Activated CD8-positive, alpha-beta T cell treated with anti-CD3 and anti-CD28 coated beads, Interleukin-2, amount 10 ng/mL, durations not matched to agents 7 days and 5 days (primary cell): ENCODE measurements at regions not wholly inside any gene's neighbourhood (a gene's known extent, or its start where the extent isn't known, plus 50 kb on each side); places are given as distances from the start of the nearest gene placed in this dataset.

Source experiments
- ATAC-seq: fragments of 150-1000 bp; cut with Tn5 transposase; one replicate; pipeline ENCODE4 v1.10.0; 2021; ENCODE audit warnings: moderate library complexity
- CTCF ChIA-PET: fragments of 350-600 bp; sonication (Branson Sonifier 250); formaldehyde crosslinking; loops from one replicate; lab custom pipeline; 2021; ENCODE audit warnings: antibody characterized with exemption; lab: Charles Lee
- POLR2A ChIA-PET: fragments of 350-600 bp; sonication (Branson Sonifier 250); formaldehyde crosslinking; loops from one replicate; lab custom pipeline; 2021; ENCODE audit warnings: antibody characterized with exemption; lab: Charles Lee
- DNase-seq: peaks from one replicate; pipeline ENCODE4 v3.0.0-alpha.2; 2020
- H3K27ac Mint-ChIP-seq: one replicate; pipeline ENCODE4 v1.8.0; 2021; ENCODE audit warnings: mild to moderate bottlenecking, mixed read lengths
- H3K27me3 Mint-ChIP-seq: one replicate; pipeline ENCODE4 v1.8.0; 2021; ENCODE audit warnings: low read depth, mixed read lengths
- H3K36me3 Mint-ChIP-seq: one replicate; pipeline ENCODE4 v1.8.0; 2021; ENCODE audit warnings: low read depth, mixed read lengths
- H3K4me1 Mint-ChIP-seq: one replicate; pipeline ENCODE4 v1.8.0; 2021; ENCODE audit warnings: low read depth, mixed read lengths
- H3K4me3 Mint-ChIP-seq: one replicate; pipeline ENCODE4 v1.8.0; 2021; ENCODE audit warnings: mild to moderate bottlenecking, mixed read lengths
- H3K9me3 Mint-ChIP-seq: one replicate; pipeline ENCODE4 v1.8.0; 2022; ENCODE audit warnings: mixed read lengths; ENCODE audit not compliant: insufficient read depth

DNA sequence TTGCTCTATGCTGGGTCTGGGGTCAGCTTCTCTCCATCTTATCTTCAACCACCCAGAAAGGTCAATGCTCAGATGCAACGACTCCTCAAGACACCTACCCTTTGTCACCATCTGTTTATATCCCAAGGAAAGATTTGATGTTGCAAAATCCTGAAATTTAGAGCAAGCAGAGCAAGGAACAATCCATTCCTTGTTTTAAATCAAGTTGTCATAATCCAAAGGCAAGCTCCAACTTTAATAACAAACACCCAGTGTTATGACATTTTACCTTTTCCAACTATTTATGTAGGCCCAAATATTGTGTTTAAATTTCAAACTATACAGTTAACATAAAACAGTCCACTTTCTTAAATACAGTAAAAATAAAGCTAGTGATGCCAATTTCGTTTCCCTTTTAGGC is 116.5 kb upstream of the LRIG1 start:
- ChIA-PET CTCF (no interaction called here), POLR2A (no interaction called here)
- Mint-ChIP-seq H3K36me3 (no peaks in the 10 kb centered on the region), H3K9me3 (no peaks in the 10 kb centered on the region), H3K4me3 (no peak overlapping the region), H3K27ac (no peak overlapping the region), H3K27me3 (no peaks in the 10 kb centered on the region), H3K4me1 (peaks cover 7% of the 10 kb centered on the region)
- DNase-seq (no peak), ATAC-seq (no peak)

DNA sequence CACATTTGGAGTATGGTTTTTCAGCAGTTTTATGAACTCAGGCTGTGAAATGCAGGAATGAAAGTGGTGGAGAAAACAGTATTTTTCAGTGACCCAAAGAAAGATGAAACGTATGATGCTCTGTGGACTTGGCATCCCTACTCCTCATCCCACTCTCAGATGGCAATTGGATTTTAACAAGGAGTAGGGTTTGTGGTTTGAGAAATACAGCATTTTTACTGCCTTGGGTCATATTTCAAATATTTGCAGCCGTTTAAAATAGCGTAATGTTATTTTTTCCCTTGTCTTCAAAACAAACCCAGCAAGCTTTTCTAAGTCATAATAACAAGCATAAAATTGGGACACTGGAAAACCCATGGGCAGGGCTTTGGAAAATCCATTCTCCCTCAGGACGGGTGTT is 117.2 kb upstream of the LRIG1 start:
- Mint-ChIP-seq H3K36me3 (no peaks in the 10 kb centered on the region), H3K27me3 (no peaks in the 10 kb centered on the region), H3K27ac (no peak overlapping the region), H3K9me3 (no peaks in the 10 kb centered on the region), H3K4me3 (no peak overlapping the region), H3K4me1 (peaks cover 7% of the 10 kb centered on the region)
- ChIA-PET POLR2A (no interaction called here), CTCF (no interaction called here)
- no peak for ATAC-seq
- DNase-seq = no peak

DNA sequence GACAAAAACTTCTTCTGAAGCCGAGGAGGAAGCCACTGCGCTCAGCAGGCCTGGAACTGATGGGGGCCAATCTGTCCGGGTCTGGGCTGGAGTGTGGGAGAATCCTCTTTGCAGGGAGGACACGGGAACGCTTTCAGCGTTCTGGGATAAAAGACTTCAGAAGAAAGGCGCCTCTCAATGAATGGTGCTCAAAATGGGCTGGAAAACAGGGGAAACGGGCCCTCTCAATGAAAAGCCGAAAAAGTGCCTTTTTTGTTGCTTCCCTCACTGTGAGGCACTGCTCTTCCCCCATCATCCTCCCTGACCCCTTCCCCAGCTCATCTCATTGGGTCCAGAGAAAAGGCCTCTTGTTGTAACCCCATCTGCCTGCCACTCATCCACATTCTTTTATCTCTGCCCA is 119.5 kb upstream of the LRIG1 start:
- POLR2A ChIA-PET = no interaction called here
- CTCF ChIA-PET = no interaction called here
- no peaks in the 10 kb centered on the region for H3K27me3 Mint-ChIP-seq
- no peaks in the 10 kb centered on the region for H3K36me3 Mint-ChIP-seq
- H3K27ac Mint-ChIP-seq = no peak overlapping the region
- ATAC-seq = no peak
- no peaks in the 10 kb centered on the region for H3K9me3 Mint-ChIP-seq
- H3K4me3 Mint-ChIP-seq = no peak overlapping the region
- H3K4me1 Mint-ChIP-seq = peaks cover 3% of the 10 kb centered on the region
- DNase-seq = no peak

DNA sequence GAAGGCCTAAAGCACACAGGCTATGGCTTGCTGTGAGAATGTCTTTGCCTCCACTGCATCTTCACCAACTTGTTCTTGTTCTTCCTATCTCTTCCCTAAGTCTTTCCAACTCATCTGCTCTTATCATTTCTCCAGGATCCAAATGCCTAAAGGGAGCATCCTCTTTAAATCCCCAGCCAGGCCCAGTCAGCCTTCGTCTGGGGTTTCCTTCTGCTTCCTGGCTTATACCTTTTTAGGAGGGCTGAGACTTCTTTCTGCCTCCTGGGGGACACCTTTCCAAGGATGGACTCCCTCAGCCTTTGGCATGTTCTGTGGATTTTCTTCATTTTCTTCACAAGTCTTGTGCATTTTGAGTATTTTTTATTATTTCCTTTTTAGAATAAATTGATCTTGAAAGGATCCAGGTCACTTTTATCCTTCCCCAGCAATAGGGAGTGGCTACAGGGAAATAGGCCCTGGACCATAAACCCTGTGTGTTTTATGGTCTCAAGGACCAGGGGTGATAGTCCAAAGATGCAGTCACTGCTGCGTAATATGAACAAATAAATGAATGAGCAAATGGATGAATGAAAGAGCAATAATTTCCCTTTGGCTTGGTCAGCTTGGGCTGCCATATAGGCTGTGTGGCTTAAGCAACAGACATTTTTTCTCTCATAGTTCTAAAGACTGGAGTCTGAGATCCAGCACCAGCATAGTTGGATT is 122.1 kb upstream of the LRIG1 start:
- DNase-seq (no peak), ATAC-seq (no peak)
- Mint-ChIP-seq H3K27me3 (no peaks in the 10 kb centered on the region), H3K9me3 (no peaks in the 10 kb centered on the region), H3K36me3 (no peaks in the 10 kb centered on the region), H3K4me3 (no peak overlapping the region), H3K4me1 (no peaks in the 10 kb centered on the region), H3K27ac (no peak overlapping the region)
- POLR2A ChIA-PET = no interaction called here
- CTCF ChIA-PET = no interaction called here

DNA sequence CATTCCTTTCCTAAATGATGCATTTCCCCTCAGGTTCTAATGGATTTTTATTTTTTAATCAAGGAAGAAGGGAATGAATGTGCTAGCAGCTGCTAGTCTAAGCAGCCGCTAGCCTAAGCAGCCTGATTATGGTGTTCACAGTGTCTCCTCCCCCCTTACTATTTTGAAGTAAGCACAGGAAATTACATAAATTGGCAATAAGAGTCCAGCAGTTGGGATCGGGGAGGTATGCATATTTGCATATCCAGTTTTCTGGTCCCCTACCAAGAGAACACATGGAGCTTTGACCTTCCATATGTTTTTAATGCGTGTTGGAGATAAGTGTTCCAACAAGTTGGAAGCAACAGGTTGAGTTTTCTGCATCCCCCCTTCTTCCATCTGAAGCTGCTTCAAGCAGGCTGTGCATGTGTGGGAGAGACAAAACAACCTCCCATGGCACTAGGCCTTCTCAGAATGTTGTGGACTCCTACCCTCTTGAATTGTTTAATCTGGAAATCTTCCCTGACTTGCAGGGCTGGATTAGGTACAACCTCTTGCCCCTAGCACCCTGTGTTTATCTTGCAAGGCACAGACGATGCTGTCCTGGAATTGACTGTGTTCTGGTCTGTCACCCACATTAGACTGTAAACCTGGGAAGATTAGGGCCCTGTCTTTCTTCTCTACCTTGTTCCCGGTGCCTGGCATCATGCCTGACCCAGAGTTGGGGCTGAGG is 124.8 kb upstream of the LRIG1 start:
- Mint-ChIP-seq H3K27me3 (no peaks in the 10 kb centered on the region), H3K9me3 (no peaks in the 10 kb centered on the region), H3K36me3 (no peaks in the 10 kb centered on the region), H3K27ac (no peak overlapping the region), H3K4me1 (no peaks in the 10 kb centered on the region), H3K4me3 (no peak overlapping the region)
- ChIA-PET POLR2A (no interaction called here), CTCF (interaction anchor here (0.9 kb wide), 1 partner anchor 11 kb away, joined by 3 read pairs; no protein-coding TSS in a partner anchor)
- ATAC-seq (no peak), DNase-seq (no peak)

DNA sequence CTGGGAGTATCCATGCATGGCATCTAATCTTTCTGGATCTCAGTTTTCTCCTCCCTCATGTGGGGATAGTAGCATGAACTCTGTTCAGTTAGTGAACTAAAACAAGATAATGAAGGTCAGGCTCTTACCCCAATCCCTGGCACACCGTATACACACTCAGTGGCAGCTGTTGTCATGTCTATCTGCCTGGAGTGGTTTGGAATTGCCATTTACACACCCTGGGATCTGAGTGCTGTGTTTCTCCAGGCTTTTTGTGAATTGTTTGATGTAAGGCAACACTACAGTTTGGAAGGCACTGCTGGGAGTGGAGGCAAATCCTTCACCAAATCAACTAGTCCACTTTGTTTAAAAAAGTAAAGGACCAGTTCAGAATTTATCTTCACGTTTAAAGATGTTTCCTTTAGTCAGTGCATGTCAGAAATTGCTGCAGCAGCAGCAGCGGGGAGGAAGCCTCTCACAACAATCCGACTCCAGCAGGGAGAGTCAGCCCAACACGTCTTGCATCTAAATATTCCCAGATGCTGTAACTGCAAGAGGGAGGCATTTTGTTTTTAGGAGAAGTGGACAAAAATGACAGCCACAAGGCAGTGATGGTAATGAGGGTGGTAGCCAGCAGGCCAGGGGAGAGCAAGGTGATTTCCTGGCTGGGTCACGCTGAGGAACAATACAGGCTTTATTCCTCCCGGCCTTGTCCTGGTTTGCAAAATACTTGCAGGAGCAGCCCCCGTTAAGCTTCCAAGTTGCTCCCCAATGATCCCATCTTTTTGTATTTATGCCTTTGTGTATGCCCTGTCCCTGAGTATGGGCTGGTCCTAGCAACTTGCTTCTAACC is 128.5 kb upstream of the LRIG1 start:
- POLR2A ChIA-PET = no interaction called here
- H3K36me3 Mint-ChIP-seq = no peaks in the 10 kb centered on the region
- no peaks in the 10 kb centered on the region for H3K27me3 Mint-ChIP-seq
- no peaks in the 10 kb centered on the region for H3K4me1 Mint-ChIP-seq
- no peak for DNase-seq
- H3K27ac Mint-ChIP-seq = no peak overlapping the region
- no peak overlapping the region for H3K4me3 Mint-ChIP-seq
- no peak for ATAC-seq
- H3K9me3 Mint-ChIP-seq = no peaks in the 10 kb centered on the region
- CTCF ChIA-PET = no interaction called here

DNA sequence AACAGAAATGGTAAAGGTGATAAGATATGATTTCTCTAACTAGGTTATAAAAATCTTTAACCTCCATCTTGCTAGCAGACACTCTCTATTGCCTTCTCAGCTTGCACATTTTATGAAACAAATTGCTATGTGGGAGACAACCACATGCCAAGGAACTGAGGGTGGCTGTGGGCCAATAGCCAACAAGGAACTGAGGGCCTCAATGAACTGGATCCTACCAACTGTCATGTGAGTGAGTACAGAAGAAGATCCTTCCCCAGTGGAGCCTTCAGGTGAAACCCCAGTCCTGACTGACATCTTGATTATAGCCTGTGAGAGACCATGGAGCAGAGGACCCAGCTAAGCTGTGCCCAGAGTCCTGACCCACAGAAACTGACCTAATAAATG is 129.2 kb upstream of the LRIG1 start:
- Mint-ChIP-seq H3K36me3 (no peaks in the 10 kb centered on the region), H3K4me1 (no peaks in the 10 kb centered on the region), H3K27me3 (no peaks in the 10 kb centered on the region), H3K4me3 (no peak overlapping the region), H3K9me3 (no peaks in the 10 kb centered on the region), H3K27ac (no peak overlapping the region)
- CTCF ChIA-PET = no interaction called here
- POLR2A ChIA-PET = no interaction called here
- ATAC-seq (no peak), DNase-seq (no peak)

DNA sequence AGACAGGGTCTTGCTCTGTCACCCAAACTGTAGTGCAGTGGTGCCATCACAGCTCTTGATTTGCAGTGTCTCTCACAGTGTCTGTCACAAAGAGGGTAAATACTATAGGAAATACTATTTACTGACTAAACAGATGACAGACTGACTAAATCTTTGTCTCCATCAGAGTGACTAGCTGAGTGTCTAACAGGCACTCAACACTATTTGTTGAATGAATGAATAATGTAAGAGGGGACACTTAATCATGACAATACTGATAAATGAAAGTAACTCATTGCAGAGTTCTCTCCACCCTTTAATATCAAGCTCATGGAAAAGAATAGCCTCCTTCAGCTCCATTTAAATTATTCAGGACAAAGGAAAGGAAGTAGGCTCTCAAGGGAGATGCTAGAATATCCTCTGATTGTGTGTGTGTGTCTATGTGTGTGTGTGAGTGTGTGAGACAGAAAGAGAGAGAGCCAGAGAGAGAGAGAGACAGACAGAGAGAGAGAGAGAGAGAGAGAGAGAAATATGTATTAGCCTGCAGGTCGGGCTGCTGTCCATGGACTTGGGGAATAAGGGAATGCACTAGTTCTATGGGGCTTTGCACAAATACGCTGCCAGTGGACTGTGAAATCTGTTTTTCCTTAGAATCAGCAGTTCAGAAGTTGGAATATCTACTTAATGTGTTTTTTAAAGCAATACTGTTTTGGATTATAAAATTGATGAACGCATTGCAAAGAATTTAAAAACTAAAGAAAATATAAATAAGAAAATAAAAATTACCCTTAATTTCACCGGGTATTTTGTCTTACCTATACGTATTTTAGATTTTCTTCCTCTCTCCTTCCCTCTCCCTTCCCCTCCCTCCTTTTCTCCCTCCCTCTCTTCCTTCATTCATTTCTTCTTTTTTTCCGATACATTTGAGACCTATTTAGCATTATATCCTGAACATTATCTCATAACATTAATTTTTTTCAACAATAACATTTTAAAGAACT is 132.9 kb upstream of the LRIG1 start:
- Mint-ChIP-seq H3K4me3 (no peak overlapping the region), H3K9me3 (no peaks in the 10 kb centered on the region), H3K27me3 (peaks cover 3% of the 10 kb centered on the region), H3K36me3 (no peaks in the 10 kb centered on the region), H3K27ac (no peak overlapping the region), H3K4me1 (no peaks in the 10 kb centered on the region)
- ATAC-seq (no peak), DNase-seq (no peak)
- ChIA-PET CTCF (interaction anchor here (1.4 kb wide), 1 partner anchor 226 kb away, joined by 4 read pairs; no protein-coding TSS in a partner anchor), POLR2A (no interaction called here)

DNA sequence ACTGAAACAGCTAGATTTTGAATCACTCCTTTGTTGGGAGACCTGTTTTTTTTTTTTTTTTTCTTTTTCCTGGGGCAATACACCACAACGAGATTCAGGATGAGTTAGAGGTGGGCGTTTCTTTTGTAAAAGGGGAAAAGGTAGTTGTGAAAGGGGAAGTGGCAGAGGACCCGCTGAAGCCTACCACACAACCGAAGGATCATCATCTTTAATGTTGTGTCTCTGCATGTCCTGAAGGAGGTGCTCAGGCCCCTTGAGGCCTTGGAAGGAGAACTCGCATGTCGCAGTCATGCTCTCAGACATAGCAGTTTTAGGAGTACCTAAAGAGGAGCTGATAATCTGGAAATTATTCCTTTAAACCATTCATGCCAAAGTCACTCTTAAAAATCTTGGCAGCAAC is 137.9 kb upstream of the LRIG1 start:
- Mint-ChIP-seq H3K9me3 (no peaks in the 10 kb centered on the region), H3K4me3 (no peak overlapping the region), H3K36me3 (no peaks in the 10 kb centered on the region), H3K4me1 (no peaks in the 10 kb centered on the region), H3K27me3 (peaks cover 3% of the 10 kb centered on the region), H3K27ac (no peak overlapping the region)
- ChIA-PET POLR2A (no interaction called here), CTCF (no interaction called here)
- DNase-seq (no peak), ATAC-seq (no peak)

DNA sequence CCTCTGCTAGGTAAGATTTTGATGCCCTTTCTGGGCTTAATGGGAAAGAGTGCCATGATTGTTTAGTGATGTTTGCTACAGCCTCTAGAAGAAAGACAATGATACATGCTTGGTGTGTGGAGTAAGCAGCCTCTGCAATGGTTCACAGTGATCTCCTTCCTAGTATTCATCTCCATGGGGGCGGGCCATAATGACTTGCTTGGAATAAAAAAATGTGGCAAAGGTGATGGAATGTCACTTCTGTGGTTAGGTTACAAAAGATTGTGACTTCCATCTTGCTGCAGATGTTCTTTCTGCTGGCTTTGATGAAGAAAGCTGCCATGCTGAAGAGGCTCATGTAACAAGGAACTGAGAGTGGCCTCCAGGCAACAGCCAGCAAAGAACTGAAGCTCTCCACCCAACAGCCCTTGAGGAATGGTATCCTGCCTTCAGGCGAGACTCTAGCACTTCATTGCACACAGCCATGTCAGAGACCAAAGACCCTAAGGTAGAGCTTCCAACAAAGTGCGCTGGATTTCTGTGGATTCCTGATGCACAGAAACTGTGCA is 139.1 kb upstream of the LRIG1 start:
- Mint-ChIP-seq H3K27me3 (peaks cover 3% of the 10 kb centered on the region), H3K4me1 (no peaks in the 10 kb centered on the region), H3K36me3 (no peaks in the 10 kb centered on the region), H3K4me3 (no peak overlapping the region), H3K9me3 (no peaks in the 10 kb centered on the region), H3K27ac (no peak overlapping the region)
- ATAC-seq (no peak), DNase-seq (no peak)
- POLR2A ChIA-PET = no interaction called here
- CTCF ChIA-PET = no interaction called here

DNA sequence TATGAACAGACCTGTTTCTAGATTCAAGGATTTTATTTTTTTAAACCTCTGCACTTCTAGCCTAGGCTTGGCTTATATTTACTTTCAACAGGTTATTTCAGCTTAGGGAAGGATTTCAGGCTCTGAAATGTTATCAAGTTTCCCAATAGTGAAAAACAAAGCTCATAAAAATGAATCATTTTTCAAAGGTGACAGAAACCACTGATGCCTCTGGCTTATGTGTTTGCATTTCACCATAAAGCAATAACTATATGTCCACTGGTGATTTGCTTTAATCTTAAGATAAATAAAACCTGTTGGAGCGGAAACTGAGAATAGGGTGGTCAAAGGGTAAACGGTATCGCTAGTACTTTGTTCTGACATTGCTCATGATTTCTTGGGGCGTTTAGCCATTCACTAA is 141.2 kb upstream of the LRIG1 start:
- H3K27me3 Mint-ChIP-seq = no peaks in the 10 kb centered on the region
- DNase-seq = no peak
- H3K36me3 Mint-ChIP-seq = no peaks in the 10 kb centered on the region
- H3K4me1 Mint-ChIP-seq = no peaks in the 10 kb centered on the region
- POLR2A ChIA-PET = no interaction called here
- no peak overlapping the region for H3K27ac Mint-ChIP-seq
- H3K4me3 Mint-ChIP-seq = no peak overlapping the region
- no peaks in the 10 kb centered on the region for H3K9me3 Mint-ChIP-seq
- CTCF ChIA-PET = no interaction called here
- ATAC-seq = no peak
